A673 (cell line): ENCODE measurements at regions not wholly inside any gene's neighbourhood (a gene's known extent, or its start where the extent isn't known, plus 50 kb on each side); places are given as distances from the start of the nearest gene placed in this dataset.

Experiments
- CTCF ChIP-seq: fragments of 300-800, 200-600 bp; sonication (generic); conservative IDR thresholded peaks from 2 replicates; pipeline ENCODE4 v1.5.1; 2017; ENCODE audit warnings: low read depth, mild to moderate bottlenecking, antibody characterized with exemption, low read length, moderate library complexity, mixed read lengths
- EZH2 ChIP-seq: fragments of 200-600 bp; sonication (generic); IDR thresholded peaks from 2 replicates; pipeline ENCODE4 v1.6.1; 2017; ENCODE audit warnings: borderline replicate concordance, low read depth, mild to moderate bottlenecking, mixed read lengths, antibody characterized with exemption, low read length; ENCODE audit not compliant: poor library complexity, severe bottlenecking

GRCh38 chr3:5389057-5389456, 201.6 kb downstream of the EDEM1 start:
- TF ChIP-seq CTCF: no peak
- TF ChIP-seq EZH2: no peak
